ENCODE measurements at regions not wholly inside any gene's neighbourhood (a gene's known extent, or its start where the extent isn't known, plus 50 kb on each side); places are given as distances from the start of the nearest gene placed in this dataset.

DNA sequence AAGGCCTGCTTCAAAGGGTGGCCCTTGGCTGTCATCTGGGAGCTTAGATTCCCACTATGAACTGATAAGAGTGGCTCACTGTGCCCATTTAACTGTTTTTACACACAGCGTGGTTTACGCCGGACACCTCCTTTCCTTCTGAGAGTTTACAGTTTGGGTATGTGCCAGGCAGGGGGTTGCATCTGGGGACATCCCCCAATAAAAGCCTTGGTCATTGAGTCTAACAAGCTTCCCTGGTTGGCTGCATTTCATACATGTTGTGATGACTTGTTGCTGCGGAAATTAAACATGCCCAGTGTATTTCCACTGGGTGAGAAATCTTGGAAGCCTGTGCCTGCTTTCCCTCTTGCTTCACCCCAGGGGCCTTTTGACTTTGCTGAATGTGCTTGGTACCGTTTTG, 264.1 kb upstream of the NPY start:
- peaks cover 13% of the 10 kb centered on the region for H3K4me1 ChIP-seq (ENCODE audit: control insufficient read depth, insufficient read depth, low read length)
- WGBS, 2 experiments: 88 to 92% methylated on average over 5 of the region's 5 CpGs

DNA sequence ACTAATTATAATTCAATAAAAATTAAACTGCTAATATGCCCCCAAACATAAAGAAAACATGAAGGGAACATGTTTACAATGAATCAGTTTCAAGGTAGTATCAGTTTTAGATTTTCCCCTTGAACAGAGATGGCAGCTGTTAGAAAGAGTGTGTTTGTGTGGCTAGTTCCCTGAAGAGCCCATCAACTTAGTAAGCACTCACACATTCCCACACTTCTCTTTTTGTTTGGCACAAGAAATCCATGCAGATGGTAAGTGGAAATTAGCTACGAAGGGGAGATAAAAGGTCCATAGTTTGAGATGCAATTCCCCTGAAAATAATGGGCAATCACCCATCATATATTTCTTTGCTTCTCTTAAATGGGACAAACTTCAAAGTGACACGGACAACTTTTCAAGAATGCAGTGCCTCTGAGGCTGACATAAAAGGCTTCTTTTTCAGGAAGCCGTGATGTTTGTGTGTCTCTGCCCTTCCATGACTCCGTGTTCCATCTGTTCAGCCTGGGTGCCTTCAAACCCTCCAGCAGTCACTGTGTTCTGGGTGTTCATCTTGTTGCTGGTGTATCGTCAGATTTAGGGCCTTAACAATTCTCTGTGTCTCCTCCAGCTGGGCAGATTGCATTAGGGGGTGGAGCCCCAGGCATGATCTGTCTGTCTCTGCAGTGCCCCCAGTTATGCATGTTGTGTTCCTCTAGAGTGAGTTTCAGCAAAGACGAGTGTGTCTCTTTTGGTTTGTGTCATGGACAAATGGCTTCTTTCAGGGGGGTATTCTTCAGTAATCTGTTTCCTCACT, 259.5 kb upstream of the NPY start:
- 77 to 83% methylated on average over 6 of the region's 6 CpGs for WGBS, 2 experiments
- H3K27ac ChIP-seq (ENCODE audit: insufficient read depth, low read depth, low read length, poor library complexity, severe bottlenecking): no peak overlapping the region
- no peak overlapping the region for H3K4me3 ChIP-seq (ENCODE audit: insufficient read depth, low read depth, low read length)
- peaks cover 17% of the 10 kb centered on the region for H3K4me1 ChIP-seq (ENCODE audit: control insufficient read depth, insufficient read depth, low read length)
- no peaks in the 10 kb centered on the region for H3K27me3 ChIP-seq (ENCODE audit: control insufficient read depth, insufficient read depth, low read length, poor library complexity, severe bottlenecking)
- no peaks in the 10 kb centered on the region for H3K36me3 ChIP-seq (ENCODE audit: control insufficient read depth, insufficient read depth, low read length)
- H3K9me3 ChIP-seq (ENCODE audit: control insufficient read depth, low read length): no peaks in the 10 kb centered on the region

More for the DNA sequence above, 264.1 kb upstream of the NPY start:
- Histone ChIP-seq H3K4me3 (ENCODE audit: insufficient read depth, low read depth, low read length) (no peak overlapping the region), H3K36me3 (ENCODE audit: control insufficient read depth, insufficient read depth, low read length) (no peaks in the 10 kb centered on the region), H3K9me3 (ENCODE audit: control insufficient read depth, low read length) (no peaks in the 10 kb centered on the region), H3K27me3 (ENCODE audit: control insufficient read depth, insufficient read depth, low read length, poor library complexity, severe bottlenecking) (no peaks in the 10 kb centered on the region), H3K27ac (ENCODE audit: insufficient read depth, low read depth, low read length, poor library complexity, severe bottlenecking) (no peak overlapping the region)

DNA sequence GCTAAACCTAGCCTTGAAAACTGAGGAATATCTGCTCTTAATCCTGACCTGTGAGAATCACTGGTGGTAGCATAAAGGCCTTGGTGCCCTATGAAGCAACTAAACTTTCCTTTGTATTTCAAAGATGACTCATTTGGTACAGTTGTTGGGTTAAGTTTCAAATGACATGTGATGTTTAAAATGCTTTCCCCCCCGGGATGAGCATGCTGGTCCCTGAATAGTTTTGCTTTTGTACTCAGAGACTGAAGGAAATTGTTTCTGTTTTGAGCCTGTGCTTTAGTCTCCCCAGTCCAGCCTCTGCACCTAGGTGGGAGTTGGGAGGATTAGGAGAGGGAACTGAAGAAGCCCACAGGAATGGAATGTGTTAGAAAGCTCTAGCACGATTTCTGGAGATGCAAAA, 258.9 kb upstream of the NPY start:
- WGBS, 2 experiments: 41 to 56% methylated on average over 2 of the region's 2 CpGs
- Histone ChIP-seq H3K4me3 (ENCODE audit: insufficient read depth, low read depth, low read length) (no peak overlapping the region), H3K27ac (ENCODE audit: insufficient read depth, low read depth, low read length, poor library complexity, severe bottlenecking) (no peak overlapping the region)

DNA sequence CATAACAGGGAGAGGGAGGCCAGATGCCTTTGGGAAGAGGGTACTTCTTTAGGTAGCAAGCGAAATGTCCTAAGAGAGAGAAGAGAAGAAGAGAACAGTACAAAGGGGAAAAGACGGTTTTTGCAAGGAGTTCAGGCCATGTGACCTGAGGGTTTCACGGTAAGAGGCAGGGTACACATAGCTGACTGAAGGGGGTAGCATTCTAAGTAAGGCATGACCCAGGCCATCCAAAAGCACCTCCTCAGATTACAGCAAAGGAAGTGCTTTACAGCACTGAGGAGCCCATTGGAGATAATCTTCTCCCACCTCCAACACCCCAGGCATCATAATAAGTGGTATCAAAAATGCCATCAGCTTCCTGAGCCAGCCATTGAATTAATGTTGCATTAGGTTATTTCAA, 258.2 kb upstream of the NPY start:
- 87 to 88% methylated on average over 3 of the region's 3 CpGs for WGBS, 2 experiments
- Histone ChIP-seq H3K36me3 (ENCODE audit: control insufficient read depth, insufficient read depth, low read length) (no peaks in the 10 kb centered on the region), H3K27me3 (ENCODE audit: control insufficient read depth, insufficient read depth, low read length, poor library complexity, severe bottlenecking) (no peaks in the 10 kb centered on the region), H3K4me3 (ENCODE audit: insufficient read depth, low read depth, low read length) (no peak overlapping the region), H3K27ac (ENCODE audit: insufficient read depth, low read depth, low read length, poor library complexity, severe bottlenecking) (no peak overlapping the region), H3K9me3 (ENCODE audit: control insufficient read depth, low read length) (no peaks in the 10 kb centered on the region), H3K4me1 (ENCODE audit: control insufficient read depth, insufficient read depth, low read length) (peaks cover 11% of the 10 kb centered on the region)

More for the DNA sequence above, 258.9 kb upstream of the NPY start:
- no peaks in the 10 kb centered on the region for H3K36me3 ChIP-seq (ENCODE audit: control insufficient read depth, insufficient read depth, low read length)
- H3K9me3 ChIP-seq (ENCODE audit: control insufficient read depth, low read length): no peaks in the 10 kb centered on the region
- H3K27me3 ChIP-seq (ENCODE audit: control insufficient read depth, insufficient read depth, low read length, poor library complexity, severe bottlenecking): no peaks in the 10 kb centered on the region
- peaks cover 11% of the 10 kb centered on the region for H3K4me1 ChIP-seq (ENCODE audit: control insufficient read depth, insufficient read depth, low read length)

DNA sequence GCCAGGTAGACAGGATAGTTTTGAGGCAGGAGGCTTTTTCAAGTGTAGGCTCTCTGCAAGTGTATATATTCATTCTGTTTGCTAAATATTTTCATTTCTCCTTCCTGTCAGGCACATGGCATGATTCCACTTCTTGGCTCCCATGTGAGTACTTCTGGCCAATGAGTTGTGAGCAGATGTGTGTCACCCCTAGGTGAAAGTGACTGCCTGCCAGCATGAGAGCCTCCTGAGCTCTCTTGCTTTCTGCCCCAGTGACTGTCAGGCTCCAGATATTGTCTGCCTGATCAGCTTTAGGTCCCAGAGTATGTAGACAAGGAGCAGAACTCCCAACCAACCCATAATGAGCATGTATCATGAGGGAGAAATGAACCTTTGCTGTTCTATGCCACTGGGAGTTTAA, 257.6 kb upstream of the NPY start:
- Histone ChIP-seq H3K4me3 (ENCODE audit: insufficient read depth, low read depth, low read length) (no peak overlapping the region), H3K36me3 (ENCODE audit: control insufficient read depth, insufficient read depth, low read length) (no peaks in the 10 kb centered on the region), H3K27me3 (ENCODE audit: control insufficient read depth, insufficient read depth, low read length, poor library complexity, severe bottlenecking) (no peaks in the 10 kb centered on the region), H3K4me1 (ENCODE audit: control insufficient read depth, insufficient read depth, low read length) (peaks cover 11% of the 10 kb centered on the region), H3K27ac (ENCODE audit: insufficient read depth, low read depth, low read length, poor library complexity, severe bottlenecking) (no peak overlapping the region), H3K9me3 (ENCODE audit: control insufficient read depth, low read length) (no peaks in the 10 kb centered on the region)

DNA sequence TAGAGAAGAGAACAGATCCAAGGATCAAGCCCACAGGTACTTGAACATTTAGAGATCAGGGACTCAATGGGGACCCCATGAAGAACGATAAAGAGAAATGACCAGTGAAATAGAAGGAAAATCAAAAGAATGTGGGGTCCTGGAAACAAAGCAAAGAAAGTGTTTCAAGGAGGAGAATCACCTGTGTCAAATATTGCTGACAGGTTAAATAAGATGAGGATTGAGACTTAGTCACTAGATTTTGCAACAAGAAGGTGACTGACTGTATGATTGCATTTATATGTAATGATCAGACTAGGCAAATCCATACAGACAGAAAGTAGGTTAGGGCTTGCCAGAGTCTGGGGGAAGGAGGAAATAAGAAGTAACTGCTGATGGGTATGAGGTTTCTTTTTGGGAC, 254.9 kb upstream of the NPY start:
- Histone ChIP-seq H3K27ac (ENCODE audit: insufficient read depth, low read depth, low read length, poor library complexity, severe bottlenecking) (no peak overlapping the region), H3K4me3 (ENCODE audit: insufficient read depth, low read depth, low read length) (no peak overlapping the region), H3K4me1 (ENCODE audit: control insufficient read depth, insufficient read depth, low read length) (peaks cover 11% of the 10 kb centered on the region), H3K27me3 (ENCODE audit: control insufficient read depth, insufficient read depth, low read length, poor library complexity, severe bottlenecking) (no peaks in the 10 kb centered on the region), H3K9me3 (ENCODE audit: control insufficient read depth, low read length) (no peaks in the 10 kb centered on the region), H3K36me3 (ENCODE audit: control insufficient read depth, insufficient read depth, low read length) (no peaks in the 10 kb centered on the region)
- 86 to 96% methylated on average over 1 of the region's 1 CpG for WGBS, 2 experiments

DNA sequence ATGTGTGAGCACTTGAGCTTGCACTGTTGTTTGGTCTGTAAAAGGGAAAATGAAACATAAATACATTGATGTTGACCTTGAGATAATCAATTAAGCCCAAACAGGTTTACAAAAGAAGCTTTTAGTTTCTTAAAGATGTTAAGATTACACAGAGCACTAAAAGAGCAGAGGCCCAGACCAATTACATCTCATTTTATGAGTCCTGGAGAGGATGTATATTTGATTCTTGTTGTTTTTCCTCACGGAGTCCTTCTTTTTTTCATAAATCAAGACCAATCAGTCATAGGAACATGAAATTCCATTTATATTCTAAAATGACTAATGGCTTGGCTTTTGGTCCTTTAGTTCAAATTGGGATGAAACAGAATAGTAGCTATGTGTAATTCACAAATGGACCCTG, 249.7 kb upstream of the NPY start:
- Histone ChIP-seq H3K27me3 (ENCODE audit: control insufficient read depth, insufficient read depth, low read length, poor library complexity, severe bottlenecking) (no peaks in the 10 kb centered on the region), H3K4me3 (ENCODE audit: insufficient read depth, low read depth, low read length) (no peak overlapping the region), H3K9me3 (ENCODE audit: control insufficient read depth, low read length) (no peaks in the 10 kb centered on the region), H3K27ac (ENCODE audit: insufficient read depth, low read depth, low read length, poor library complexity, severe bottlenecking) (no peak overlapping the region), H3K36me3 (ENCODE audit: control insufficient read depth, insufficient read depth, low read length) (no peaks in the 10 kb centered on the region), H3K4me1 (ENCODE audit: control insufficient read depth, insufficient read depth, low read length) (no peaks in the 10 kb centered on the region)
- no CpG with 5 or more reads among the region's 1 CpG for WGBS, 2 experiments

DNA sequence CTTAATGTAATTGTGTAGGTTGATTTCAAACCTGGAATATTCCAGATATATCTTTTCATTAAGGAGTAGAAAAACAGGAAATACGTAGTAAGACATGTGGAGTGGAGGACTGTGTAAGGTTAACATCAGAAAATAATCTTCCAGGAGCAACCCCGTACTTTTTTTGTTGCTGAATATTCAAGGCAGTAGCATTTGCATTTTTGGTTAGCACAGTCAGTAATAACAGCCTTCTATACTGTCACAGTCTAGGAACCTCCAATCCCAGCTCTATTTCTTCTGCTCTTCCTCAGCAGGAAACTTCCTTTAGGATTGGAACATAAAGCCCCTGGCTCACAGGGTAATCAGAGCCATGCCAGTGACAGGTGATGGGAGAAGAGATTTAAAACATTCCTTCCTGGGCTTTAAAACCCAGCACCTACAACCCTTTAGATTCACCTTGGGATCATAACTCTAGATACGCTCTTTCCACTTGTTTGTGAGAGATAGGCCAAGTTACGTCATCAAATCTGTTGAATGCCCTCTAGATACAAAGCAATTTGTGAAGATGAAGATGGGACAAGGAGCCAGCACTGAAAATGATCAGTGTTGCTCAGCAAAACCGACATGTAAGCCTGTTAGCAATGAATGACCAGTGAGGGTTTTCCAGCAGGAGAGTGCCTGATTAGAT, 248.5 kb upstream of the NPY start:
- WGBS, 2 experiments: 91 to 94% methylated on average over 5 of the region's 5 CpGs
- no peak overlapping the region for H3K27ac ChIP-seq (ENCODE audit: insufficient read depth, low read depth, low read length, poor library complexity, severe bottlenecking)
- no peaks in the 10 kb centered on the region for H3K4me1 ChIP-seq (ENCODE audit: control insufficient read depth, insufficient read depth, low read length)

DNA sequence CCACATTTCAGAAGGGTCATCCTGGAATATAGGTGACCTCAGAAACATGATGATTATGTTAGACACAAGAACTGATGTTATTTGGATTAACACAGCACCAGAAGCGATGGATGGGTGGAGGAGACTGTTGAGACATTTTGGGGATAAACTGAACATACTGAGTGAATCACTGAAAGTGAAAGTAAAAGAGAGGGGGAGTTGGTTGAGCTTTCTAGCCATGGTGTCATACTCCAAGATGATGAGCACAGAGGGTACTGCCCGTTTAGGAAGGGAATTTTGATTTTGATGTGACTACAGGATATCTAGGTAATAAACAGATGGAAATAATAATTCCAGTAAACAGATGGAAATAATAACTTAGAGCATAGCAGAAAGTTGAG, 248.0 kb upstream of the NPY start:
- Histone ChIP-seq H3K27ac (ENCODE audit: insufficient read depth, low read depth, low read length, poor library complexity, severe bottlenecking) (no peak overlapping the region), H3K36me3 (ENCODE audit: control insufficient read depth, insufficient read depth, low read length) (no peaks in the 10 kb centered on the region), H3K27me3 (ENCODE audit: control insufficient read depth, insufficient read depth, low read length, poor library complexity, severe bottlenecking) (no peaks in the 10 kb centered on the region), H3K4me3 (ENCODE audit: insufficient read depth, low read depth, low read length) (no peak overlapping the region), H3K9me3 (ENCODE audit: control insufficient read depth, low read length) (no peaks in the 10 kb centered on the region), H3K4me1 (ENCODE audit: control insufficient read depth, insufficient read depth, low read length) (no peaks in the 10 kb centered on the region)
- WGBS, 2 experiments: 90% methylated on average over 2 of the region's 2 CpGs

More for the DNA sequence above, 248.5 kb upstream of the NPY start:
- Histone ChIP-seq H3K9me3 (ENCODE audit: control insufficient read depth, low read length) (no peaks in the 10 kb centered on the region), H3K36me3 (ENCODE audit: control insufficient read depth, insufficient read depth, low read length) (no peaks in the 10 kb centered on the region), H3K27me3 (ENCODE audit: control insufficient read depth, insufficient read depth, low read length, poor library complexity, severe bottlenecking) (no peaks in the 10 kb centered on the region), H3K4me3 (ENCODE audit: insufficient read depth, low read depth, low read length) (no peak overlapping the region)

DNA sequence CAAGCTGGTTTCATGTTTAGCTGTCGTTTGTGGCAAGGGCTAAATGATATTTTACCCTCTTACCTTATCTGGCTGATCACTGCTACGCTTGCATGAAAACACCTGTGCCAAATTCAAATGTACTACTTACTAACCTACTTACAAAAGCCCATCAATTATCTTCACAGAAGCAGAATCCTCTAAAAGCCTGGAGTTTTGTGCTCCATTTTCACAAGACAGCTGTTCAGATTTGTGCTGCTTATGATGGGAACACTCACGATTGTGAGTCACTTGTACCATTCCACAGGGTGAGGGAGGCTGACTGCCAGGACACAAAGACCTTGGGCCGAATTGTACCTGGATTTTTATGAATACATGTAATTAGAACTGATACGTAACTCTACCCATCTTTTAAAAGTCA, 245.0 kb upstream of the NPY start:
- Histone ChIP-seq H3K27me3 (ENCODE audit: control insufficient read depth, insufficient read depth, low read length, poor library complexity, severe bottlenecking) (no peaks in the 10 kb centered on the region), H3K36me3 (ENCODE audit: control insufficient read depth, insufficient read depth, low read length) (no peaks in the 10 kb centered on the region), H3K4me3 (ENCODE audit: insufficient read depth, low read depth, low read length) (no peak overlapping the region), H3K27ac (ENCODE audit: insufficient read depth, low read depth, low read length, poor library complexity, severe bottlenecking) (no peak overlapping the region), H3K9me3 (ENCODE audit: control insufficient read depth, low read length) (no peaks in the 10 kb centered on the region), H3K4me1 (ENCODE audit: control insufficient read depth, insufficient read depth, low read length) (no peaks in the 10 kb centered on the region)
- WGBS, 2 experiments: 92 to 94% methylated on average over 3 to 5 of the region's 5 CpGs

Measured in ectodermal cell (in vitro differentiated cells).